DLD1 (cell line): ENCODE measurements at regions not wholly inside any gene's neighbourhood (a gene's known extent, or its start where the extent isn't known, plus 50 kb on each side); places are given as distances from the start of the nearest gene placed in this dataset.
"Not testable (repeated sequence)": the region's sequence is repeated elsewhere in the genome, so short reads cannot be mapped to it uniquely, and the experiment has no call there.

Experiments
- in situ Hi-C: cut with HindIII; loops from 2 replicates; pipeline ENCODE4 v1.10.0; 2017; ENCODE audit warnings: low sequenced_read_pairs

- in situ Hi-C loops = no loop called here
Observed at GRCh38 chr9:129439242-129439641, 181.7 kb downstream of the C9orf50 start.

GRCh38 chr9:129437626-129438323 lies 183.1 kb downstream of the C9orf50 start:
- in situ Hi-C loops = no loop called here

GRCh38 chr9:129436751-129437625 lies 183.9 kb downstream of the C9orf50 start:
- in situ Hi-C loops = no loop called here

- in situ Hi-C loops = no loop called here
Observed at GRCh38 chr9:129435988-129436717, 184.7 kb downstream of the C9orf50 start.

- in situ Hi-C loops = no loop called here
Observed at GRCh38 chr9:129435291-129435690, 185.6 kb downstream of the C9orf50 start.

- in situ Hi-C loops = no loop called here
Observed at GRCh38 chr9:129434187-129434586, 186.7 kb downstream of the C9orf50 start.

- in situ Hi-C loops = no loop called here
Observed at GRCh38 chr9:129432297-129433154, 188.4 kb downstream of the C9orf50 start.

GRCh38 chr9:129430940-129431643 lies 189.8 kb downstream of the C9orf50 start:
- in situ Hi-C loops = no loop called here

GRCh38 chr9:129428864-129429577 lies 191.9 kb downstream of the C9orf50 start:
- in situ Hi-C loops = no loop called here

- in situ Hi-C loops = no loop called here
Observed at GRCh38 chr9:129427149-129427548, 193.8 kb downstream of the C9orf50 start.

- in situ Hi-C loops = not testable (repeated sequence)
Observed at GRCh38 chr9:129423755-129424154, 197.1 kb downstream of the C9orf50 start.

- in situ Hi-C loops = no loop called here
Observed at GRCh38 chr9:129423216-129423615, 197.7 kb downstream of the C9orf50 start.

GRCh38 chr9:129422843-129423192 lies 198.1 kb downstream of the C9orf50 start:
- in situ Hi-C loops = no loop called here

GRCh38 chr9:129422032-129422842 lies 198.7 kb downstream of the C9orf50 start:
- in situ Hi-C loops = no loop called here

GRCh38 chr9:129421371-129421770 lies 199.5 kb downstream of the C9orf50 start:
- in situ Hi-C loops = no loop called here

- in situ Hi-C loops = no loop called here
Observed at GRCh38 chr9:129420721-129421120, 200.2 kb downstream of the C9orf50 start.

GRCh38 chr9:129419382-129419899 lies 201.5 kb downstream of the C9orf50 start:
- in situ Hi-C loops = no loop called here

GRCh38 chr9:129418451-129418850 lies 202.4 kb downstream of the C9orf50 start:
- in situ Hi-C loops = no loop called here
